NT2/D1 (cell line): ENCODE measurements at regions not wholly inside any gene's neighbourhood (a gene's known extent, or its start where the extent isn't known, plus 50 kb on each side); places are given as distances from the start of the nearest gene placed in this dataset.

Experiments used
- YY1 ChIP-seq: IDR thresholded peaks from 2 replicates; pipeline ENCODE4 v1.6.1; 2011; ENCODE audit not compliant: insufficient read length, insufficient read depth
- ZNF274 ChIP-seq: IDR thresholded peaks from 2 replicates; pipeline ENCODE4 v1.6.1; 2011; ENCODE audit warnings: mild to moderate bottlenecking, low read depth, low read length

GRCh38 chr7:67738958-67739357 is 742.3 kb downstream of the TYW1 start:
- TF ChIP-seq YY1 = no peak
- TF ChIP-seq ZNF274 = no peak
